ENCODE measurements at regions not wholly inside any gene's neighbourhood (a gene's known extent, or its start where the extent isn't known, plus 50 kb on each side); places are given as distances from the start of the nearest gene placed in this dataset.

DNA sequence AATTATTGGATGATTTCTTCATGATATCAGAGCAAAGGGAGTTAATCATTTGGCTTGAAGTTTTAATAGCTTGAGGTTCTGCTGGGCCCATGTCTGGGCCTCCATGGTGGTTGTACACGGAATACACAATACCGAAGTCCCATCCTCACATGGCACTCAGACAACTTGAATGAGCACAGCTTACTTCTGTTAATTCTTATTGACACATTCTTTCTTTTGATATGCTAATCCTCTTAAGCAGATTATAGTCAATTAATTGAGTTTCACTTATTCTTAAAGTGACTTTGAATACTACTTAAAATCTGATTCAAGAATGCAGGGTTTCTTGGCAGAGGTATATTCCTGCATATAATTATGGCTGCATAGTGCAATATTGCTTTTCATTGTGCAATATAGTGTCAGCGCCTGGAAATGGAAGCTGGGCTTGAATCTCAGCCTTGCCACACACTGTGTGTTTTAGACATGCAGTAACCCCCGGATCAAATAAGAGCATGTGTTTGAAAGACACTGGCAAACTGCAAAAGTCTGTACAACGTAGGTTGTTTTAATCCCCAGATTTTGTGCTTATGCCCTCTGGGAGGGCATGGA lies 543.5 kb upstream of the ADARB2 start:
- H3K27ac Mint-ChIP-seq = no peak overlapping the region
- POLR2A ChIA-PET (ENCODE audit: partially characterized antibody) = no interaction called here

DNA sequence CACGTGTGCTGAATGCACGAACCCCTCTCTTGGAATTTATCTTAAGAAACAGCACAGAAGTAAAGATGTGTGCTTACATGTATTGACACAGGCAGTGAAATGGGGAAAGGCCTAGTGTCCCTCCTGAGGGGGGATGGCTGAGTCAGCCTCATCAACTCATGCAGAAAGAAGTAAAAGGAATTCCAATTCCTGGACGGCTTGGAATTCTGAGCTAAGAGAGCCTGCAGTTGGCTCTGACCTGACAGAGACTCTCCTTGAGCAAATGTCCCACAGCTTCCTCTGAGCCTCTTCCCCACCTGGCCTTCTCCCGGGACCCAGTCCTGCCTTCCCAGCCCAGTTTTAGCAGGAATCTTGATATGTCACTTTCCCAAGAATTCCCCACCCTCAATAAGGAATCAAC lies 542.4 kb upstream of the ADARB2 start:
- no peaks in the 10 kb centered on the region for H3K4me1 Mint-ChIP-seq
- DNase-seq = no peak
- Histone ChIP-seq H3K9me3 (ENCODE audit: control insufficient read depth in 1 of 2, low read length in 2 of 2) (no peaks in the 10 kb centered on the region), H3K27ac (ENCODE audit: low read depth, low read length) (no peak overlapping the region), H3K27me3 (ENCODE audit: insufficient read depth, low read length) (no peaks in the 10 kb centered on the region), H3K4me3 (ENCODE audit: low read length in 2 of 2) (no peak overlapping the region), H3K36me3 (ENCODE audit: insufficient read depth, low read length) (no peaks in the 10 kb centered on the region), H3K4me1 (ENCODE audit: insufficient read depth, low read length) (no peaks in the 10 kb centered on the region)
- no peak overlapping the region for H3K27ac Mint-ChIP-seq
- H3K36me3 Mint-ChIP-seq = no peaks in the 10 kb centered on the region
- H3K4me3 Mint-ChIP-seq = no peak overlapping the region
- H3K27me3 Mint-ChIP-seq = peaks cover 0 to 2% of the 10 kb centered on the region in 2 donors
- H3K9me3 Mint-ChIP-seq = peaks cover 0 to 6% (median 1%) of the 10 kb centered on the region in 8 donors
- intact Hi-C loops (cut with micrococcal nuclease) = no loop called here
- ChIA-PET CTCF (ENCODE audit: partially characterized antibody) (no interaction called here), POLR2A (ENCODE audit: partially characterized antibody) (no interaction called here)

More for the DNA sequence above, 543.5 kb upstream of the ADARB2 start:
- Mint-ChIP-seq H3K36me3 (no peaks in the 10 kb centered on the region), H3K4me3 (no peak overlapping the region), H3K27me3 (peaks cover 0 to 2% of the 10 kb centered on the region in 2 donors), H3K9me3 (peaks cover 0 to 2% (median 0%) of the 10 kb centered on the region in 8 donors), H3K4me1 (no peaks in the 10 kb centered on the region)
- Histone ChIP-seq H3K4me3 (ENCODE audit: low read length in 2 of 2) (no peak overlapping the region), H3K36me3 (ENCODE audit: insufficient read depth, low read length) (no peaks in the 10 kb centered on the region), H3K9me3 (ENCODE audit: control insufficient read depth in 1 of 2, low read length in 2 of 2) (no peaks in the 10 kb centered on the region), H3K27me3 (ENCODE audit: insufficient read depth, low read length) (no peaks in the 10 kb centered on the region), H3K27ac (ENCODE audit: low read depth, low read length) (no peak overlapping the region), H3K4me1 (ENCODE audit: insufficient read depth, low read length) (no peaks in the 10 kb centered on the region)
- DNase-seq = no peak
- CTCF ChIA-PET (ENCODE audit: partially characterized antibody) = no interaction called here
- intact Hi-C loops (cut with micrococcal nuclease) = no loop called here

DNA sequence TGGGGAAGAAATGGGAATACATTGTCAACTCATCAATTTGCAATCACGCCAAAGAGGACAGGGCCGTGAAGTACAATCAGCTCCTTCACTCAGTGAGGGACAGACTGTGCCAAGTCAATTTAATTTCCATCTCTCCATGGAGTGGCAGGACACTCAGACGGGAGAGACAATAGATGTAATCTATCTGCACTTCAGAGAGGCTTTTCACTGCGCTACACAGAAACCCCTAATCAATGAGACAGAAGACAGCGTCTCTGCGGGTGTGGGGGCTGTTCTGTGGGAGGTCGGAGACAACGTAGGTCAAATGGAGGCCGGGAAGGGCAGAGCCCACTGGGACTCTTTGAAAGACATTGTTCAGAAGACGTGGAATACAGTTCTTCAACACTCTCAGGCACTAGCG lies 541.0 kb upstream of the ADARB2 start:
- Histone ChIP-seq H3K4me1 (ENCODE audit: insufficient read depth, low read length) (no peaks in the 10 kb centered on the region), H3K9me3 (ENCODE audit: control insufficient read depth in 1 of 2, low read length in 2 of 2) (no peaks in the 10 kb centered on the region), H3K36me3 (ENCODE audit: insufficient read depth, low read length) (no peaks in the 10 kb centered on the region), H3K27ac (ENCODE audit: low read depth, low read length) (no peak overlapping the region), H3K27me3 (ENCODE audit: insufficient read depth, low read length) (no peaks in the 10 kb centered on the region), H3K4me3 (ENCODE audit: low read length in 2 of 2) (no peak overlapping the region)
- H3K9me3 Mint-ChIP-seq = peaks cover 0 to 16% (median 2%) of the 10 kb centered on the region in 8 donors
- POLR2A ChIA-PET (ENCODE audit: partially characterized antibody) = no interaction called here
- no peaks in the 10 kb centered on the region for H3K36me3 Mint-ChIP-seq
- no peak overlapping the region for H3K27ac Mint-ChIP-seq
- H3K4me3 Mint-ChIP-seq = no peak overlapping the region
- DNase-seq = no peak
- no peaks in the 10 kb centered on the region for H3K4me1 Mint-ChIP-seq
- intact Hi-C loops (cut with micrococcal nuclease) = no loop called here
- H3K27me3 Mint-ChIP-seq = peaks cover 0 to 2% of the 10 kb centered on the region in 2 donors
- CTCF ChIA-PET (ENCODE audit: partially characterized antibody) = no interaction called here

DNA sequence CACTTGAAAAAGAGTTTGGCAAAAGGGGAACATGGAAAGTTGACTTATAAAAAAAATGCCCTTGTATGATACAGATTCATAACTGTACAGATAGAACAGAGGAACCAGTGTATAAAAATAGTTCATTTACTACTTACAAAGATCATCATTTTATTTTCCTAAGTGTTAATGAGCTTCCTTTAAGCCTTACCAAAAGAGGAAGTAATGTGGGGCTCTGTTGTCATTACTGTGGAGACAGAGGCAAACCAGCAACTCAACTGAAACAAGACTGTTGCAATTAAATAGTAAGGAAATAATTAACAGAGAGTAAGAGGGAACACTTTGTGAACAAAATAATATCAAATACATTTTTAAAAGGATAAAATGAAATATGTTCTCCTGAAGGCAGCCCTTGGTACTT lies 526.2 kb upstream of the ADARB2 start:
- no peak overlapping the region for H3K4me3 ChIP-seq (ENCODE audit: low read length in 2 of 2)
- H3K36me3 ChIP-seq (ENCODE audit: insufficient read depth, low read length) = no peaks in the 10 kb centered on the region
- Mint-ChIP-seq H3K4me1 (no peaks in the 10 kb centered on the region), H3K36me3 (no peaks in the 10 kb centered on the region), H3K27ac (no peak overlapping the region), H3K27me3 (peaks cover 0 to 1% of the 10 kb centered on the region in 2 donors), H3K9me3 (peaks cover 0 to 9% (median 1%) of the 10 kb centered on the region in 8 donors), H3K4me3 (no peak overlapping the region)
- ChIA-PET CTCF (ENCODE audit: partially characterized antibody) (no interaction called here), POLR2A (ENCODE audit: partially characterized antibody) (no interaction called here)
- H3K4me1 ChIP-seq (ENCODE audit: insufficient read depth, low read length) = no peaks in the 10 kb centered on the region
- no peak overlapping the region for H3K27ac ChIP-seq (ENCODE audit: low read depth, low read length)
- DNase-seq = no peak
- intact Hi-C loops (cut with micrococcal nuclease) = no loop called here
- H3K9me3 ChIP-seq (ENCODE audit: control insufficient read depth in 1 of 2, low read length in 2 of 2) = no peaks in the 10 kb centered on the region
- H3K27me3 ChIP-seq (ENCODE audit: insufficient read depth, low read length) = no peaks in the 10 kb centered on the region

DNA sequence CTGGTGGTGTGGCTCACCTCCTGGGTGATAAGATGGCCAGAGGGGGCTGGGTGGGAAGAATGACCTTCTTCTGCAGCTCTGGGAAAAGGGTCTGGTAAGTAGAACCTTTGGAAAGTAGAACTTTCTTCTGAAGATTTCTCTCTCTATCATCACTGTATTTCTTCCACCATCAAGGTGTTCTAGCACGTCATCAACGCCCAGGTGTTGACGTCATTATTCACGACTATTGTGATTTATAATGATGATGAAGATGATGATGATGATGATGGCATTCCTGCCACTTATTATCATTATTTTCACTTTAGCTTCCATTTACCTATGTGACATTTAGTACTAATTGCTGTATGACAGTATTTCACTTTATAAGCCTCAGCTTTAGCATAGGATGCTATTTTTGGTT lies 525.6 kb upstream of the ADARB2 start:
- Mint-ChIP-seq H3K27me3 (peaks cover 0 to 1% of the 10 kb centered on the region in 2 donors), H3K4me3 (no peak overlapping the region), H3K9me3 (peaks cover 0 to 9% (median under 1%) of the 10 kb centered on the region in 8 donors), H3K4me1 (no peaks in the 10 kb centered on the region), H3K36me3 (no peaks in the 10 kb centered on the region), H3K27ac (no peak overlapping the region)
- H3K4me1 ChIP-seq (ENCODE audit: insufficient read depth, low read length) = no peaks in the 10 kb centered on the region
- no peaks in the 10 kb centered on the region for H3K9me3 ChIP-seq (ENCODE audit: control insufficient read depth in 1 of 2, low read length in 2 of 2)
- intact Hi-C loops (cut with micrococcal nuclease) = no loop called here
- DNase-seq = no peak
- CTCF ChIA-PET (ENCODE audit: partially characterized antibody) = no interaction called here
- H3K36me3 ChIP-seq (ENCODE audit: insufficient read depth, low read length) = no peaks in the 10 kb centered on the region
- POLR2A ChIA-PET (ENCODE audit: partially characterized antibody) = no interaction called here
- H3K4me3 ChIP-seq (ENCODE audit: low read length in 2 of 2) = no peak overlapping the region
- no peaks in the 10 kb centered on the region for H3K27me3 ChIP-seq (ENCODE audit: insufficient read depth, low read length)
- no peak overlapping the region for H3K27ac ChIP-seq (ENCODE audit: low read depth, low read length)

DNA sequence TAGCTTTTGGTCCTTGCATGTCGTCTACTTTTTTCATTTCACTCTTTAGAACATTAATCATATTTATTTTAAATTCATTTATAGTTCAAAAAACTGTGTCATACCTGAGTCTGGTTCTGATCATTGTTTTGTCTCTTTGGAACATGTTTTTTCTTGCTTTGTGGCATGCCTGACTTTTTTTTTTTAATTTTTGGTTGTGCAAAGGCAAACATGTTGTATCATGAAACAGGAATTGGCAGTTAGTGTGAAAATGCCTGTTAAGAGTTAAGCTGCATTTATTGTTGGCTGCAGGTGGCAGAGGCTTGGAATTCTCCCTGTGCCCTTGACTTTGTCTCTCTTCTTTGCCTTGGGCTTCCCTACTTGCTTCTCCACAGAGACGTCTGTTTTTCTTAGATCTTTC lies 525.0 kb upstream of the ADARB2 start:
- no peak overlapping the region for H3K27ac Mint-ChIP-seq
- no peaks in the 10 kb centered on the region for H3K4me1 ChIP-seq (ENCODE audit: insufficient read depth, low read length)
- no peaks in the 10 kb centered on the region for H3K36me3 Mint-ChIP-seq
- H3K27ac ChIP-seq (ENCODE audit: low read depth, low read length) = no peak overlapping the region
- peaks cover 0 to 9% (median under 1%) of the 10 kb centered on the region in 8 donors for H3K9me3 Mint-ChIP-seq
- CTCF ChIA-PET (ENCODE audit: partially characterized antibody) = no interaction called here
- H3K27me3 Mint-ChIP-seq = peaks cover 0 to 1% of the 10 kb centered on the region in 2 donors
- no peak overlapping the region for H3K4me3 Mint-ChIP-seq
- no peaks in the 10 kb centered on the region for H3K9me3 ChIP-seq (ENCODE audit: control insufficient read depth in 1 of 2, low read length in 2 of 2)
- no peaks in the 10 kb centered on the region for H3K4me1 Mint-ChIP-seq
- H3K4me3 ChIP-seq (ENCODE audit: low read length in 2 of 2) = no peak overlapping the region
- no peaks in the 10 kb centered on the region for H3K36me3 ChIP-seq (ENCODE audit: insufficient read depth, low read length)
- no peaks in the 10 kb centered on the region for H3K27me3 ChIP-seq (ENCODE audit: insufficient read depth, low read length)
- intact Hi-C loops (cut with micrococcal nuclease) = no loop called here
- POLR2A ChIA-PET (ENCODE audit: partially characterized antibody) = no interaction called here
- DNase-seq = no peak

DNA sequence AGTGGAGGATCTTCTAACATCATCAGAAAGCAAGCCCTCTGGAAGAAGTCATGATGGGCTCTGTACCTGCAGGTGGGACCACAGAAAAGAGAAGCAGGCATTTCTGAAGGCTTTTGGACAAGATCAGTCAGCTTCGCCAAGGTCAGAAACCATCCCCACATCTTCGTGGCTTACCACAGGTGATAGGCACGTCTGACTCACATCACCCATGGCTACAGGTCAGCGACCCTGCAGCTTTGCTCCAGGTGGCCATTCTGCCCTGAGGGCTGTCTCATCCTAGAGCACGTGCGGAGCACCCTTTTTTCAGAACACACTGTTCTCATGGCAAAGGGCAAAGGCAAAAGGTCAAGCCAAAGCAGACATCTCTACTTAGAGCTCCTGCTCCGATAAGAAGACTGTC lies 518.9 kb upstream of the ADARB2 start:
- ChIA-PET CTCF (ENCODE audit: partially characterized antibody) (no interaction called here), POLR2A (ENCODE audit: partially characterized antibody) (no interaction called here)
- Histone ChIP-seq H3K4me1 (ENCODE audit: insufficient read depth, low read length) (no peaks in the 10 kb centered on the region), H3K27ac (ENCODE audit: low read depth, low read length) (no peak overlapping the region), H3K9me3 (ENCODE audit: control insufficient read depth in 1 of 2, low read length in 2 of 2) (no peaks in the 10 kb centered on the region), H3K4me3 (ENCODE audit: low read length in 2 of 2) (no peak overlapping the region), H3K36me3 (ENCODE audit: insufficient read depth, low read length) (no peaks in the 10 kb centered on the region), H3K27me3 (ENCODE audit: insufficient read depth, low read length) (no peaks in the 10 kb centered on the region)
- Mint-ChIP-seq H3K36me3 (no peaks in the 10 kb centered on the region), H3K27ac (no peak overlapping the region), H3K4me3 (no peak overlapping the region), H3K9me3 (peaks cover 0 to 3% (median 0%) of the 10 kb centered on the region in 8 donors), H3K4me1 (no peaks in the 10 kb centered on the region), H3K27me3 (no peaks in the 10 kb centered on the region)
- intact Hi-C loops (cut with micrococcal nuclease) = no loop called here
- no peak for DNase-seq

DNA sequence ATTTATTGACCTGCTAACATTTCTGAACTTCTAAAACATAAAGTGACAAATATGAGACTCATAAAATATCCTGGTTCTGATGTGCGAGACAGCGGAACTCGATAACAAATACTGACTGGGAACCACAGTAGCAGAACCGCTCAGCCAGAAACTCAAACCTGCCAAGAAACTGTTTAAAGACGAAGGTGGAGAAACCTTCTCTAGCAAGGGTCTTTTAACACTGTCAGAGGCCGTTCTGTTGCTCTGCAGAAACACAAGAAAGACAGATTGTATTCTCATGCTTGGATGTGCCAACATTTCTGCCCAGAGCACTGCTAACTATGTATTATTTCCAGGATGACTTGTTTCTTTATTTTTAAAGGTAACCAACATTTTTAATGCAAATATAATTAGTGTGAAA lies 514.8 kb upstream of the ADARB2 start:
- H3K9me3 ChIP-seq (ENCODE audit: control insufficient read depth in 1 of 2, low read length in 2 of 2) = no peaks in the 10 kb centered on the region
- CTCF ChIA-PET (ENCODE audit: partially characterized antibody) = no interaction called here

More for the DNA sequence above, 514.8 kb upstream of the ADARB2 start:
- Histone ChIP-seq H3K4me1 (ENCODE audit: insufficient read depth, low read length) (no peaks in the 10 kb centered on the region), H3K4me3 (ENCODE audit: low read length in 2 of 2) (no peak overlapping the region), H3K36me3 (ENCODE audit: insufficient read depth, low read length) (no peaks in the 10 kb centered on the region), H3K27ac (ENCODE audit: low read depth, low read length) (no peak overlapping the region), H3K27me3 (ENCODE audit: insufficient read depth, low read length) (no peaks in the 10 kb centered on the region)
- H3K4me3 Mint-ChIP-seq = no peak overlapping the region
- H3K9me3 Mint-ChIP-seq = peaks cover 0 to 6% (median 0%) of the 10 kb centered on the region in 8 donors
- DNase-seq = no peak
- H3K27me3 Mint-ChIP-seq = no peaks in the 10 kb centered on the region
- no peak overlapping the region for H3K27ac Mint-ChIP-seq
- POLR2A ChIA-PET (ENCODE audit: partially characterized antibody) = no interaction called here
- intact Hi-C loops (cut with micrococcal nuclease) = no loop called here
- no peaks in the 10 kb centered on the region for H3K36me3 Mint-ChIP-seq
- H3K4me1 Mint-ChIP-seq = no peaks in the 10 kb centered on the region
